DOHH2 (cell line): ENCODE measurements at regions not wholly inside any gene's neighbourhood (a gene's known extent, or its start where the extent isn't known, plus 50 kb on each side); places are given as distances from the start of the nearest gene placed in this dataset.
A peak's percentile ranks its signal among the peaks of the same experiment; 100 is the strongest.

Experiments used
- H3F3A ChIP-seq: fragments of 200-600 bp; sonication (generic), shearing (Covaris generic); 2 replicates; pipeline ENCODE4 v1.6.0; 2016; ENCODE audit warnings: antibody characterized with exemption, mild to moderate bottlenecking; ENCODE audit not compliant: control insufficient read depth, insufficient read depth
- H3K27ac ChIP-seq: fragments of 200-600 bp; sonication (generic); 2 replicates; pipeline ENCODE4 v1.5.1; 2014; ENCODE audit warnings: low read depth, mild to moderate bottlenecking, low read length, moderate library complexity
- H3K27me3 ChIP-seq: fragments of 200-600 bp; sonication (generic); 2 replicates; pipeline ENCODE4 v1.6.1; 2014; ENCODE audit warnings: mild to moderate bottlenecking, low read length, mixed read lengths; ENCODE audit not compliant: control insufficient read depth
- H3K36me3 ChIP-seq: fragments of 200-600 bp; sonication (generic); 2 replicates; pipeline ENCODE4 v1.6.1; 2014; ENCODE audit warnings: mild to moderate bottlenecking, low read length, moderate library complexity, mixed read lengths; ENCODE audit not compliant: control insufficient read depth
- H3K4me1 ChIP-seq: fragments of 200-600 bp; sonication (generic); 2 replicates; pipeline ENCODE4 v1.6.1; 2014; ENCODE audit warnings: mild to moderate bottlenecking, low read length, mixed read lengths; ENCODE audit not compliant: control insufficient read depth
- H3K4me2 ChIP-seq: fragments of 200-600 bp; sonication (generic); 2 replicates; pipeline ENCODE4 v1.6.0; 2014; ENCODE audit warnings: mild to moderate bottlenecking, low read length, moderate library complexity
- H3K4me3 ChIP-seq: fragments of 200-600 bp; sonication (generic); 2 replicates; pipeline ENCODE4 v1.5.1; 2014; ENCODE audit warnings: mild to moderate bottlenecking, low read length, mixed read lengths
- H3K79me2 ChIP-seq: fragments of 200-600 bp; sonication (generic); 2 replicates; pipeline ENCODE4 v1.6.1; 2014; ENCODE audit warnings: mild to moderate bottlenecking, low read length, mixed read lengths; ENCODE audit not compliant: control insufficient read depth
- H3K9me2 ChIP-seq: fragments of 200-600 bp; sonication (generic); replicated peaks from 2 replicates; pipeline ENCODE4 v1.6.1; 2014; ENCODE audit warnings: mild to moderate bottlenecking, low read length, mixed read lengths; ENCODE audit not compliant: control insufficient read depth
- H3K9me3 ChIP-seq: fragments of 200-600 bp; sonication (generic); 2 replicates; pipeline ENCODE4 v1.6.1; 2014; ENCODE audit warnings: antibody characterized with exemption, low read length, mixed read lengths; ENCODE audit not compliant: control insufficient read depth, insufficient read depth
- H4K20me1 ChIP-seq: fragments of 200-600 bp; sonication (generic); 2 replicates; pipeline ENCODE4 v1.6.0; 2014; ENCODE audit warnings: low read depth, mild to moderate bottlenecking, antibody characterized with exemption, low read length, moderate library complexity; ENCODE audit not compliant: control insufficient read depth, insufficient read depth
- CTCF ChIP-seq: fragments of 200-600 bp; sonication (generic); IDR thresholded peaks from one replicate; pipeline ENCODE4 v1.5.1; 2014; ENCODE audit warnings: antibody characterized with exemption, mild to moderate bottlenecking, low read depth, low read length; ENCODE audit not compliant: poor library complexity, severe bottlenecking
- EZH2phosphoT487 ChIP-seq: fragments of 200-600 bp; sonication (generic); IDR thresholded peaks from 2 replicates; pipeline ENCODE4 v1.6.1; 2017; ENCODE audit warnings: borderline replicate concordance, mild to moderate bottlenecking, antibody characterized with exemption, low read length, moderate library complexity, mixed read lengths

- Histone ChIP-seq H3K79me2 (no peaks in the 10 kb centered on the region), H3K36me3 (peaks cover 9% of the 10 kb centered on the region; the same call in 1 of the 2 replicates), H3K4me2 (peak overlapping the region; percentile 93), H3K9me2 (no peaks in the 10 kb centered on the region), H4K20me1 (no peaks in the 10 kb centered on the region), H3K27me3 (no peaks in the 10 kb centered on the region), H3K4me1 (peaks cover 88% of the 10 kb centered on the region), H3K4me3 (peak overlapping the region; percentile 68), H3F3A (peaks cover 27% of the 10 kb centered on the region), H3K27ac (peak overlapping the region; percentile 93), H3K9me3 (no peaks in the 10 kb centered on the region)
- TF ChIP-seq CTCF (no peak), EZH2phosphoT487 (no peak)
Observed at GRCh38 chr5:125005266-125005665, 258.8 kb upstream of the ZNF608 start.

- peaks cover 9% of the 10 kb centered on the region; the same call in 1 of the 2 replicates for H3K36me3 ChIP-seq
- H3K79me2 ChIP-seq: no peaks in the 10 kb centered on the region
- no peaks in the 10 kb centered on the region for H3K9me3 ChIP-seq
- TF ChIP-seq CTCF (no peak), EZH2phosphoT487 (no peak)
- H4K20me1 ChIP-seq: no peaks in the 10 kb centered on the region
- H3K9me2 ChIP-seq: no peaks in the 10 kb centered on the region
- H3F3A ChIP-seq: peaks cover 27% of the 10 kb centered on the region
- H3K27ac ChIP-seq: peak overlapping the region; percentile 93
- H3K4me2 ChIP-seq: peak overlapping the region; percentile 93
- peak overlapping the region; percentile 68 for H3K4me3 ChIP-seq
- no peaks in the 10 kb centered on the region for H3K27me3 ChIP-seq
- peaks cover 83% of the 10 kb centered on the region for H3K4me1 ChIP-seq
Observed at GRCh38 chr5:125006011-125006685, 259.7 kb upstream of the ZNF608 start.

GRCh38 chr5:125010356-125010755 is 263.9 kb upstream of the ZNF608 start:
- Histone ChIP-seq H3K4me3 (no peak overlapping the region), H3K79me2 (no peaks in the 10 kb centered on the region), H4K20me1 (no peaks in the 10 kb centered on the region), H3K27me3 (no peaks in the 10 kb centered on the region), H3K4me2 (no peak overlapping the region), H3K9me2 (no peaks in the 10 kb centered on the region), H3K36me3 (peaks cover 6% of the 10 kb centered on the region; the same call in 1 of the 2 replicates), H3K4me1 (peaks cover 64% of the 10 kb centered on the region), H3F3A (peaks cover 17% of the 10 kb centered on the region), H3K9me3 (no peaks in the 10 kb centered on the region), H3K27ac (no peak overlapping the region)
- TF ChIP-seq CTCF: no peak
- TF ChIP-seq EZH2phosphoT487: no peak
